ENCODE measurements at regions not wholly inside any gene's neighbourhood (a gene's known extent, or its start where the extent isn't known, plus 50 kb on each side); places are given as distances from the start of the nearest gene placed in this dataset.

DNA sequence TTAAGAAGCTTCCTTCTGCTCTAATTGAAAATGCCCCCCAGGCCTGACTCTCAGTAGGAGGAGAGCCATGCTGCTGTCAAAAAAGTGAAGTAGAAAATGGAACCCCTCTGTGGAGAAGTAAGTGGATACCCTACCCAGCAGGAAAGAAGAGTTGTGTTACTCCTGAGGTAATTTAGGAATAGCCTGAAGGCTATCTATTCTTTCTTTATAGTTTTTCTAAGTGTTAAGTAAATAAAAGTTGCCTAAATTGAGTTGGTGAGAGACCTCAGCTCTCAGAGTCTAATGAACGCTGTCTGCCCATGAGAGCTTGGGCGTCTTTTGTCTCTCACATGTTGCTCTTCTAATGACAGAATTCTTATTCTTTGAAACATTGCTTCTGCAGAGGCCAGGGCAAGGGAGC is 116.2 kb downstream of the NSUN3 start:
- no peak for DNase-seq

DNA sequence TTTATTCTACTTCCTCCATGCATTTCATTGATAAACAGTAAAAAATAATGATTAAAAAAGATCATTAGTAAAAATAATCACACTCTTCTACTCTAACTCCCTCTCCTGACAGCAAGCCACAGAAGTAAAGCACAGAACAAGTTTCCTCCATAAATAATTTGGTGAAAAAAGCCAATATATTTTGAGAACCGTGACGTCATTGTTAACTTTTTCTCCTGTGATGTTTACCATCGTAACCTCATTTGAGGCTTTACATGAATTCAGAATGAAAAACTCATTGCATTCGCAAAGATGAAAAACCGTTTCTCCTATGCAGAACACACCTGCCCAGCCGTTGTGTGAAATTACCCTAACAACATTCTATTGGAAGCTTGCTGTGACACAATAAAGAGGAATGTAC is 120.7 kb downstream of the NSUN3 start:
- no peak for DNase-seq

DNA sequence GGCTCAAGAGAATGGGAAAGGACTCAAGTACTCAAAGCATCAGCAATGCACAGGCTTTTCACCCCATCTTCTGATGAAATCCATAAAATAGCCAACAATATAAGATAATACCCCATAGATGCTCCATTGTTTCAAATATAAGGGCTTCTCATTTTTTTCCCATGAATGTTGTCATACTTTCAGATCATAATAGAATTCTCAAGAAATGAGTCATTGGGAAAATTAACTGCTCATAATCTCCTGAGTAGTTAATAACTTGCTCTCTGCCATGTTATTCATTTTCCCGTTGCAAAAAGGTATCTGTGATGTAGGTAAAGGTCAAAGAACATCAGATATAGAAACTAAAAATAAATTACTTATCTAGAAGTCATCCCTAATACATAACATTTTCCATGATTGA is 121.9 kb downstream of the NSUN3 start:
- DNase-seq, result no peak

DNA sequence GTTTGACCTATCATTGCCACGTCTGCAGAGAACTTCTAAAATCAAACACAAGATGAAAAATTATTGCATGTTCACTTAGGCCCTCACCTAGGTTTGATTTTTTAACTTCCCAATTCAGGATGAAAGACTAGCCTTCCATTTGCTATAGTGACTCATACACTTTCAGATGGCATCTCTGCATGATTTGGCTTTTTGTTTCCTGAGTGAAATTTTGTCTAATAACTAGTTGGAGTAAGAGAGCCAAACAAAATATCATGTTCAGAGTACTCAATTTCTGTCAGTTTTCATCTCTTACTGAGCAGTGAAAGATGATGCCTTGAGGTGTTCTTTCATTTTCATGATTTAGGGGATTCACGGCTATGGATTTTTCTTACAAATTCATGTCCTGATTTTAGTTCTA is 122.9 kb downstream of the NSUN3 start:
- DNase-seq, result no peak

DNA sequence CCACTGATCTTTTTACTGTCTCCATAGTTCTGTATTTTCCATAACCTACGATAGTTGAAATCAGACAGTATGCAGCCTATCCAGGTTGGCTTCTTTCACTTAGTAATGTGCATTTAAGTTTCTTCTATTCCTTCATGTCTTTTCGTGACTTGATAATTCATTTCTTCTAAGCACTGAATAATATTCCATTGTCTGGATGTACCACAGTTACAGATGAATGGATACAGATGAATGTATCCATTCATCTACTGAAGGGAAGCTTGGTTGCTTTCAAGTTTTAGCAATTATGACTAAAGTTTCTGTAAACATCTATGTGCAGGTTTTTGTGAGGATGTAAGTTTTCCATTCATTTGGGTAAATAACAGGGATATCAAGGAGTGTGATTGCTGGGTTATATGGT is 124.8 kb downstream of the NSUN3 start:
- no peak for DNase-seq

DNA sequence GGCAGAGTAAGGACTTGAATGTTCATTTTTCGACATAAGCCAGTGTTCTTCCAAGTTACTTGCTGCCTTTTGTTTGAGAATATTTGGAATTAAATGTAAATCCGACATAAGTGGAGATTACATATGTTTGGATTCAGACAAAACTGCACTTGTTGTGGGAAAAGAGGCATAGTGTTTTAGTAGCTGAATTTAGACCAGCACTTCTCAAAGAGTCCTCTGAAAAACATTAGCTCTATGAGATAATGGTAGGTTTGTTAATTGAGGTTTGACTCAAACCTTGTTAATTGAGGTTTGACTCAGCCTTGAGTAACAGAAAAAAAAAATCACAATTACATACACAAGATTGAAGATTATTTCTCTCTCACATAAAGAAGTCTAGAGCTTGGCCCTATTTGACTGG is 132.5 kb downstream of the NSUN3 start:
- no peak for DNase-seq

DNA sequence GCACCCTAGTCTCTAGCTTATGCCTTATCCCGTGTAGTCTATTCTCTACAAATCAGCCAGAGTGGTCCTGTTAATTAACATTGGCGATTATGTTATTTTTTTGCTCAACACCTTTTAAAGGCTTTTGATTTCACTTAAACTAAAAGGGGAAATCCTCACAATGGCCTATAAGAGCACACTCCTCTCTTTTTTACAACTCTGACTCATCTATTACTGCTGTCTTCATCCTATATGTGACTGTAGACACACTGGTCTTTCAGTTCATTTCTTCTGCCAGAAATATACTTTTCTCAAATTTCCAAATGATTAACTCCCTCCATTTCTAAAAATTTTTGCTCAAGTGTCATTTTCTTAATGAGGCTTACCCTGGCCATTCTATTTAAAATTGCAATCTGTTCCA is 143.4 kb downstream of the NSUN3 start:
- DNase-seq, result no peak

DNA sequence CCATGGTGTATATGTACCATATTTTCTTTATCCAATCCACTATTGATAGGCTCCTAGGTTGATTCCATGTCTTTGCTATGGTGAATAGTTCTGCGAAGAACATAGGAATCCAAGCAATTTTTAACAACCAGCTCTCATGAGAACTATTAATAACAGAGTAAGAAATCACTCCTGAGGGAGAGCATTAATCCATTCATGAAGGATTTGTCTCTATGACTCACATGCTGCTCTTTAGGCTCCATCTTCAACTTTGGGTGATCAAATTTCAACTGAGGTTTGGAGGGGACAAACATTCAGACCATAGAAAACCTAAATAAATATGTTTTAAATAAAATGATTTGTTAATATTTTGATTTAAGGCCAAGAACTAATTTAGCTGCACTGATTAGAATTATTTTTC is 147.4 kb downstream of the NSUN3 start:
- DNase-seq, result no peak

DNA sequence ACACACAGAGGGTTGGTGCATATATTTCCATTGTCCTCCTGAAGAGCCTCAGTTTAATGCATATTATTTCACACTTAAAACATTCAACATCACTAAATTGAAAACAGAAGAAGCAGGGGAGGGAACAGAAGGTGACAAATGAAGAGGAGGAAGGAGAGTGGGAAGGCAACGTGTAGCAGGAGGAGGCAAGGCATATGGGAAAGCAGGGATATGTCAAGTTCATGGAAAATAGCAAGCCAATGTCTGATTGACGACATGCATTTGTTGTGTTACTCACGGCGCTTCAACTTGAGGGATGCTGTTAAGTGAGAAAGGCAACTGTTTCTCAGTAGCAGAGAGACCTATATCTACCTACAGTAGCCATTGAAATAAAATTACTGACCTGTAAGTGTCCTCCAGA is 154.5 kb downstream of the NSUN3 start:
- DNase-seq, result no peak

DNA sequence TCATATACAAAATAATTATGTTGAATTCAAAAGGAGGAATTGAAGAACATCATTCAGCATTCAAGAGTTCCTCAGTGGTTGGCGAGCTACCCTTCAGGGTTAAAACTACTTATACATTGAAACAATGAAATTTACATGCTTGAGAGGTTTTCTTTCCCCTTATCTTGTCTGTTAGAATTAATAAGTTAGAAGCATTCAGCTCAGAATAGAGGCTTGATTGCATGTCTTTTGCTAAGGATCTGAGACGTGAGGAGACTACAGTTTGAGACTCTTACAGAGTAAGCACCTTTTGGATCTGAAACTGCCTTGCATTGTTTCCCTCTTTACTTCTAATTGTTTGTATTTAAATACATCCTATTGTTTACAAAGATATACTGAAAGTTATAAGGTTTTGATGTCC is 157.6 kb downstream of the NSUN3 start:
- no peak for DNase-seq

DNA sequence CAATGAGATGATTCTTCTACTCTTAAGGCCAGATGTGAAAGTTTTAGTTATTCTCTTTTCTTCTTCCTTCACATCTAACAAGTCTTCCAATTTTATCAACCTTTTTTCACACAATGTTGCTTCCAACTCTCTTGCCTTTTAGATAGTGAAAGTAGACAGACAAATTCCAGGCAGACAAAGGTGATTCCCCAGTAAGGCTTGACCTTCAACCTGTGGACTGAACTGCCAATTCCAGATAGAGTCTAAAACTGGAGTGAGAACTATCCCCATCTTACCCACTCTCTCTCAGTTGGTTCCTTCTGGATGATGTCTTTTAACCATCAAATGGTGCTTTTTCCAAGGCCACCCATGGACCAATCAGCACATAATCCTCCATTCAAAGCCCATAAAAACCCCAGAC is 159.0 kb downstream of the NSUN3 start:
- no peak for DNase-seq

DNA sequence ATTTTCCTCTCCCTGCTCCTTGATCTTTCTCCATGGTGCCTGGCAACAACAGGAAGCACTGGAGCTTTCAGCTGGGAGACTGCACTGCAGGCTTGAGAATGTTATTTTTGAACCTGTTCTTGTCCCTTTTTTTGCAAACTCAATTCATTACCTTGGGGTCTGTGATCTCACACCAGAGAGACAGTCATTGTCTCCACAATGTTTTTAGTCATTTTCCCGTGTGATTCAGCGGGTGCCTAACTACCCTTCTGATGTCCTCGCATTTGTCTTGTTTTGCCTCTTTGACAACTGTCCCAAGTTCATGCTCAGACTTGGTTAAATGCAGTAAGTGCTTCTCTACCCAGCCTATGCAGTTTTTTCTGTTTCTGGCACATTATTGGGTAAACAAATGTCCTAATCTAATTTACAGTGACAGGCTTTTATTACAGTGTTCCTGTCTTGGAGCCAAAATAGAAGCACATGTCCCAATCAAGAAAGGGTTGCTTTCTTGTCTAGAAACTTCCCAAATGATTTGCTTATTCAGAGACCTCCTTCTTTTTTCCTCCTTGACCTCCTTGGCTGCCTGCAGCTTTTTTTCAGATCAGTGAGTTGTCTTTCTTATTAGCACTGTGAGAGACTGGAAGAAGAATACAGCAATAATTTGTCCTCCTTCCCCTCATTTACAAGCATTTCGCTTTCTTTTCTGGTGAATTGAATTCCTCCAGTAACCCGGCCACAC is 162.4 kb downstream of the NSUN3 start:
- DNase-seq, result no peak

DNA sequence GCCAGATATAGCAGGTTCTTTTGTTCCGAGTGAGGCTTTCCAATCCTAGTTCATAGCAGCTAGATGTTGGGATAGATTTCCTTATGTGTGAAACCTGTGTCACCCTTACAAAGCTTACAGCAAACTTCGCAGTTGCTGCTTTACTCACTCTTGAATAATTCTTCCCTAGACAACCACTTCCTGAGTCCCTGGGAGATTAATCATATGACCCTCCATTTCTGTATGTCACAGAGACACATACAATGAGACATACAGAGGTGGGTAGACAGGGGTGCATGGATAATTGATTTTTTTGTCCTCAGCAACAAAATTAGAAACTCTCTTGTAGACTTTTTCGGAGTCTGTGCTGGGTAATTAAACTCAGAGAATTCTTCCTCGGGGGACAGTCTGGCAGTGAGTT is 163.2 kb downstream of the NSUN3 start:
- no peak for DNase-seq

DNA sequence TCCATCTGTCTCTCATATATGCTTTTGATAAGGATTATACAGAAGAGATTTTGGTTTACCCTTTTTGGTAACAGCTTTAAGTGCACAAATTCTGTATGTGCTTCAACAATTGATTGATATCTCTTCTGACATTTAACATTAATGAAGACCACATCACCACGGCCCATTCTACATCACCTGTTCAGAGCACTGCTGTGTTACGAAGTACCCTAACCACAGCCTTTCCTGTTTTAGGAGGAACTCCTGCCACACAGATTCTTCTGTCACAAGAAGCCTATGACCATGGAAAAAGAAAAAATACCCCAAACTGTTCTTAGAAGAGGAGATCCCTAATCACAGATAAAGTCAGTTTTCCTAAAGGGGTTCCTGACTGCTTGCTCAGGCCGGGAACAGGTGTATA is 170.1 kb downstream of the NSUN3 start:
- no peak for DNase-seq

DNA sequence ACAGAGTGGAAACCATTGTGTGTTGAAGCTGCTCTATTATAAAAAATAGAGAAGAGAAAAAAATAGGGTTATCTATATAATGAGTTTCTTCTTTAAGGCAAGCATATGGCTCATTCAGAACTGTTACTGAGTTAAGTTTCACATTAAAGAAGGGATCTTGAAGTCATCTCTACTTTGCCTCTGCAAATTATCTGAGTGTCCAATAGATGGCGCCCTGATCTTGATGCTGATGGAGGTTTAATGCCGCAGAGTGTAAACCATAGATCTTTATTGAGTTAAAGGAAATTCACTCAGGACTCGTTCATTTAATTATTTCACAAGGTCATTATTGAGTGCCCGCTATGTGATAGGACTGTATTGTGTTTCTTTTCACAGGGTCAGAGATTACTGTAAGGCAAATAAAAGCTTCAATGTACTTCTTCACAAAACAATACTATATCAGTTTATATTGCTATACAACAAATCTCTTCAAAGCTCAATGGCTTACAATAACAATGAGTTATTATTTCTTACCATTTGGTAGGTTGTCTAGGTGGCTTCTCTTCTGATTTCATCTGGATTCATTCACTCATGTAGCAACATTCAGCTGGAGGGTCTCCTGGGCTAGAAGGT is 171.4 kb downstream of the NSUN3 start:
- no peak for DNase-seq

DNA sequence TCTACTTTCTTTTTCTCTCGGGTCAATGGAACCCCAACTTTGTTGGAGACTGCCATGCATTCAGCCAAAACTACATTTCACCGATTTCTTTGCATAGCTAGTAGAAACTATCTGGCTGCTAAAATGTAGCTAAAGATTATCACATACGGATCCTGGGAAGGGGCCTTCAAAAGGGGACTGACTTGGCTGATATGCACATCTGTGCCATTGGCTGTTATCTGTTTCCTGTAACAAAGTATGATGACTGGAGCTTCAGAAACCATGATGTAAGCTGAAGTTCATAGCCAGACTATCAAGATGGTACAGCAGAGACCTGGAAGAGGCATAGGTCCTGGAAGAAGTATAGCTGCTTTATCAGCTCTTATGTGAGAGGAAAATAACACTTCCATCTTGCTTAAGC is 179.1 kb downstream of the NSUN3 start:
- no peak for DNase-seq

DNA sequence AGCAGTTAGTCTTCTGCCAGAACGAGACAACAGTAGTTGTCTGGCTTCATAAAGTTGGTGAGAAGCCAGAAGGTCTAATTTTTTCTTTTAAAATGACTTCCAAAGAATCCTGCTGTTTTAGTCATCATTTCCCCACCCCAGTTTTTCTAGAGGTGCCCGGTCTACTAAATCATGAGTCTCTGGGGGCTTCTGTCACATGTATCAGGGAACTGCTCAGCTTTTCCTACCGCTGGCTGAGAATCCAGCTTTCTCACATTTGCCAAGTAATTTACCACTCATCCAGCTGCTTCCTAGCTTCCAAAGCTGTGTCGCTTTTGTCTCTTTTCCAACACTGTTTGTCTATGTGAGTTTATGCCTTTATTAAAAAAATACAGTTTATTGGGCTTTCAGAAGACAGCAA is 183.3 kb downstream of the NSUN3 start:
- DNase-seq, result no peak

DNA sequence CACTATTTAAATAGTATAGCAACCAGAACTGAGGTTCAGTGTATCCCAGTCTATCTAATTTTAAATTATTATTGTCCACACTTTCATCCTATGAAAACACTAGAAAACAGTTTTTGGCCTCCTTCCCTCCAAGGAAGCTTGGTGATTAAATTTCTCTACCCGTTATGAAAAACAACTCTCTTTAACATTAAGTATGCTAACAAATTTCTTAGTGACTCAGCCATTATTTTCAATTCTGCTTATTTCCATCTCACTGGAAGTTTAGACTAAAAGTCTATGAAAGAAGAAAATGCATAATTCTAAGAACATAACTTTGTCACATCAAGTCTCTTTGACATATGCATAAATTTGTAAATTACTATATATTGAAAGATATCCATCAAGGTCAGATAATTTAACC is 185.2 kb downstream of the NSUN3 start:
- DNase-seq, result no peak

DNA sequence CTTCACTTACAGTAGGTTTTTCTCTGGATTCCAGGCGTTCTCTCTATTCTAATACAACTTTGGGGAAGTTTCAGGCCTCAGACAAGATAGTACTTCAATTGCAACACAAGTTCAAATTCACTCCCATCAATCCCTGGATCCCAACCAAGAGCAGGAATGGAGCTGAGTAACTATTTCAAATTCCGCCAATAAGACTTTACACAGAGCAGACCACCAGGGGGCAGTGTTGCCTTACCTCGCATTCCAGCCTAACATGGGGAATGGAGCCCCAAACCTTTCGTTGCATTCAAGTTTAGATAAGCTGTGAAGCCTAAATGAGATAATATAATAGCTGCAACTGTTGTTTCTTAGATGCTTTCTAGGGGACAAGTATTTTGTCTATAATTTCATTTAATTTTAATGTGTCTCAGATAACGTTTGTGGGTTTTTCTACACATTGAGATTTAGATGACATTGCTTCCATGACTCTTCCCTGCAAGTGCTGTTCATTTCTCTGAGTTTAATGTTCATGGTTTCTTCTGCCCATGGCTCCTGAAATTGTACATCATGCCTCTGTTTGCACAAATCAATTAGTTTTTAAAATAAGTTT is 186.7 kb downstream of the NSUN3 start:
- DNase-seq, result peak in 1 of 2 donors; percentile 48

DNA sequence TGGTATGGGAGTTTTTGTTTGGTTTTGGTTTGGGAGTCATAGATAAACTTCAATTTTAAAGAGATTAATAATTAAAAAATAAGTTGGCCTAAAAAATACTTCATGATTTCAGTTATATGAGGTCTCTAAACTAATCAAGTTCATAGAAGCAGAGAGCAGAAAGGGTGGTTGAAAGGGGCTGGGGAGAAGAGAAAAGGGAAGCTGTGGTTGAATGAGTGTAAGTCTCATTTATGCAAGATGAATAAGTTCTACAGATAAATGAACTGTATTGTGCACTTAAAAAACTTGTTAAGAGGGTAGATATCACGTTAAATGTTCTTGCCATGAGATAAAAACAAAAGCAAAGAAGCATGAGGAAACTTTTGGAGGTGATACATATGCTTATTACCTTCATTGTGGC is 188.7 kb downstream of the NSUN3 start:
- no peak for DNase-seq

DNA sequence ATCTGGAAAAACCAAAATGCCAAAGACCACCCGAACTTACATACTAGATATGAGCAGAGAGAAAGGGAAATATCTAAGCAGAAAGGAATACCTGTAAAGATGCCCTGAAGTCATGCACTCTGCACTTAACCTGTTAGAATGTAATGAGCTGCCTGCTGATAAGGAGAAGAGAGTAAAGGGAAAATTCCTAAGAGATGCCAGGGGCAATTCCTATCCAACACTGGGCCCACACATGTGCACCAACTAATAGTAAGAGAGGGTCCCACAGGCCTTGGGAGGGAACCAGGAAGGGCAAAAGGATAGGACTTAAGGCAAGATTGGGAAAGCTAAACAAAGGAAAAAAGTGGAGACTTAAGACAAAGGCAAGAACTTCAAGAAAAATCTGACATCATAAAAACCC is 189.5 kb downstream of the NSUN3 start:
- DNase-seq, result no peak

DNA sequence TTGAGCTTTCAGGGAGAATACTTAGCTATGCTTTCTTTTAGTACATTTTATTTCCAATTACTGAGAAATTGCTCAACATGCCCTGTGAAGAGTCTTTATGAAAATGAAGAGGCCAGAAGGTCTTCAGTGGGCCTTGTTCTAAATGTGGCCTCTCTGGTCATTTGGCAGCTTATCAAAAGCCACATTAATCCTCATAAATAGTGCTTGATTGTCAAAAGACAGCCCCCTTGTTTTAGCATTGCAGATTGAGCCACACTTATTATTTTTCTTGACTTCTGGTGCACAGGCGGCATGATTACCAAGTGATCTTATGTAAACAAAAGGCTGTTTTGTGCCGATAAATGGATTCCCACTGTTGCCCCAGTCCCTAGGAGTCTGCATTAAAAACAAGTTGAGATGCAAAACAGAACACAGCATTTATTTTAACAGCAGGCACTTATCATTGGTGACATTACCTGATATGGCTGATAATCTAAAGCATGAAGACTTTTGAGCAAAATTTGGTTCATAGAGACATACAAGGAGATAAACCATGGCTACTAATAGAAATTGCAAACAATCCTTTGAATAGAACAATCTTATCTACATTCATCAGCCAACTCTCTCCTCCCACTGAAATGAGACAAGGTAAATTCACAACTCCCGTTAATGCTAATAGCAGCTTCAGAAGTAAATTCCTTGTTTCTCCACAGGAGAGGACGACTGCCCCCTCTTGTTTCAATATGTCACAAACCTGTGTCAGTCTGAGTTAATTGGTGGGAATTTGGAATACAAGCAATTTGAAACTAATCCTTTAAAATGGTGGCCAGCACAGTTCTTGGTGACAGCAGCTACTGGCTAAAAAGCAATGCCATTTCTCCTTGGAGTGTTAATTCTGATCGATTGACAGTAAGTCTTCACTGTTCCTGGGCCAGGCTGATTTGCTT is 194.3 kb downstream of the NSUN3 start:
- DNase-seq, result no peak

DNA sequence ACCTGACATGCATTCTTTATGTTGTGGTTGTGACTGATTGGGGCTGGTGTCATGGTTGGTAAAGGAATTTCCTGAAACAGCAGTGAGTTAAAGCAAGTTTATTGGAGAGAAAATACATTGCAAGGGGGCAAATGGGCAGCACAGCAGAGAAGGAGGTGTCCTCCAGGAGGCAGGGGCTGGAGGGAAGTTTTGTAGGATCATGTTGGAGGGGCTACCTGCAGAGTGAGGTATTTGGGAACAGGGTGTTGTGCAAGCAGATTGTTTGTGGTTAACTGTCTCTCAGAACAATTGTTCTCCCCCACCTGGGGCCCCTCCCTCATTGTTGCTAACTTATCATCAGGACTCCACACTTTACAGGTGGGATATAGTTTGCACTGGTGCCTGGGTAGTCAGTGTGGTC is 196.0 kb downstream of the NSUN3 start:
- no peak for DNase-seq
